Liver (tissue), 3 donors: ENCODE measurements at regions not wholly inside any gene's neighbourhood (a gene's known extent, or its start where the extent isn't known, plus 50 kb on each side); places are given as distances from the start of the nearest gene placed in this dataset.

Experiments used
- HNF4G ChIP-seq: IDR thresholded peaks from 2 replicates; pipeline ENCODE4 v1.6.1; 2016; ENCODE audit warnings: antibody characterized with exemption
- MAX ChIP-seq: IDR thresholded peaks from 2 replicates; pipeline ENCODE4 v1.6.1; 2016; ENCODE audit warnings: antibody characterized with exemption
- NR2F2 ChIP-seq: IDR thresholded peaks from 2 replicates; pipeline ENCODE4 v1.6.1; 2016; ENCODE audit warnings: antibody characterized with exemption
- TF ChIP-seq, protein P1 (sequence below): fragments of 150-350 bp; IDR thresholded peaks from 2 replicates; pipeline ENCODE4 v1.5.1; 2017; ENCODE audit warnings: improper control_type of control experiment, low read depth, low read length; ENCODE audit not compliant: missing input control
- donor health status: healthy.
- donor health status: healthy.

GRCh38 chr3:118477768-118478167, 556.9 kb downstream of the IGSF11 start:
- TF ChIP-seq MAX: no peak
- TF ChIP-seq, protein P1, sequence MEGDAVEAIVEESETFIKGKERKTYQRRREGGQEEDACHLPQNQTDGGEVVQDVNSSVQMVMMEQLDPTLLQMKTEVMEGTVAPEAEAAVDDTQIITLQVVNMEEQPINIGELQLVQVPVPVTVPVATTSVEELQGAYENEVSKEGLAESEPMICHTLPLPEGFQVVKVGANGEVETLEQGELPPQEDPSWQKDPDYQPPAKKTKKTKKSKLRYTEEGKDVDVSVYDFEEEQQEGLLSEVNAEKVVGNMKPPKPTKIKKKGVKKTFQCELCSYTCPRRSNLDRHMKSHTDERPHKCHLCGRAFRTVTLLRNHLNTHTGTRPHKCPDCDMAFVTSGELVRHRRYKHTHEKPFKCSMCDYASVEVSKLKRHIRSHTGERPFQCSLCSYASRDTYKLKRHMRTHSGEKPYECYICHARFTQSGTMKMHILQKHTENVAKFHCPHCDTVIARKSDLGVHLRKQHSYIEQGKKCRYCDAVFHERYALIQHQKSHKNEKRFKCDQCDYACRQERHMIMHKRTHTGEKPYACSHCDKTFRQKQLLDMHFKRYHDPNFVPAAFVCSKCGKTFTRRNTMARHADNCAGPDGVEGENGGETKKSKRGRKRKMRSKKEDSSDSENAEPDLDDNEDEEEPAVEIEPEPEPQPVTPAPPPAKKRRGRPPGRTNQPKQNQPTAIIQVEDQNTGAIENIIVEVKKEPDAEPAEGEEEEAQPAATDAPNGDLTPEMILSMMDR: no peak
- no peak for TF ChIP-seq HNF4G
- TF ChIP-seq NR2F2: no peak
